ENCODE measurements at regions not wholly inside any gene's neighbourhood (a gene's known extent, or its start where the extent isn't known, plus 50 kb on each side); places are given as distances from the start of the nearest gene placed in this dataset.

DNA sequence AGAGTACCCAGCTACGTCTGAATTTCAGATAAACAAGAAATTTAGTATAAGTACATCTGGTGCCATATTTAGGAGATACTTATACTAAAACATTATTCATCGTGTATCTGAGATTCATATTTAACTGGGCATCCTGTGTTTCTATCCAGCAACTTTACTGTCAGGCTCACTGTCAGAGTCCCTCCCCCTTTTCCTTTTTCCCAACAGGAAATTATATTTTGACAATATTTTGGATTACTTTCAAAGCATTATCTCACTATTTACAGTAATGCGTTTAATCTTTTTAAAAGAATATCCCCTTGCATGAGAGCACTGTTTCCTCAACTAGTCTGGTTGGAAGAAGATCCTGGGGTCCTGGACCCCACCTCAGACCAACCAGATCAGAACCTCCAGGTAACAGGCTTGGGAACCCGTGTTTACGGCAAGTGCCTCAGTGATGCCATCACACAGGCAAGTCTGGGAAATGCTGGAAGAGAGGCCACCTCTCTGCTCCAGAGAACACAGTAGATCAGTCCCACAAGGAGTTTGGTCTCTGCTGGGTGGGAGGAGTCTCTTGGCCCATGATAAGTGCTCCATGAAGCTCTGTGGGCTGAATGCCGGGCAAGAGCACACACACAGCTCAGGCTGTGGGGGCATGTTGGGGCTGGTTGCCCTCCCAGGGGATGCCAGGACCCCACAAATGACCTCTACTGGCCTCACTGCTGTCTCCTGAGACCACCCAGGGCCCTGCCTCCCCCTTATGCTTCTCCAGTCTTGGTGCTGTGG lies 84.2 kb upstream of the UXS1 start (continued):
- TF ChIP-seq, protein P1, sequence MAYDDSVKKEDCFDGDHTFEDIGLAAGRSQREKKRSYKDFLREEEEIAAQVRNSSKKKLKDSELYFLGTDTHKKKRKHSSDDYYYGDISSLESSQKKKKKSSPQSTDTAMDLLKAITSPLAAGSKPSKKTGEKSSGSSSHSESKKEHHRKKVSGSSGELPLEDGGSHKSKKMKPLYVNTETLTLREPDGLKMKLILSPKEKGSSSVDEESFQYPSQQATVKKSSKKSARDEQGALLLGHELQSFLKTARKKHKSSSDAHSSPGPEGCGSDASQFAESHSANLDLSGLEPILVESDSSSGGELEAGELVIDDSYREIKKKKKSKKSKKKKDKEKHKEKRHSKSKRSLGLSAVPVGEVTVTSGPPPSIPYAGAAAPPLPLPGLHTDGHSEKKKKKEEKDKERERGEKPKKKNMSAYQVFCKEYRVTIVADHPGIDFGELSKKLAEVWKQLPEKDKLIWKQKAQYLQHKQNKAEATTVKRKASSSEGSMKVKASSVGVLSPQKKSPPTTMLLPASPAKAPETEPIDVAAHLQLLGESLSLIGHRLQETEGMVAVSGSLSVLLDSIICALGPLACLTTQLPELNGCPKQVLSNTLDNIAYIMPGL (CRISPR knock-in tag; IDR thresholded peaks at IDR 0.05; ENCODE audit: borderline replicate concordance), result no peak

- FAIRE-seq, result no peak
- ChIA-PET CTCF (no interaction called here), POLR2A (no interaction called here)
- no peak overlapping the region for H3K4me3 ChIP-seq
- H3K9me3 ChIP-seq, result no peaks in the 10 kb centered on the region
- no peak overlapping the region for H3K4me2 ChIP-seq
- no peak for DNase-seq (ENCODE audit: low read depth in 1 of 2, low spot score in 1 of 2)
- no peak for ATAC-seq
- no peaks in the 10 kb centered on the region for H3K4me1 ChIP-seq
- H3K27ac ChIP-seq, result no peak overlapping the region
- WGBS (ENCODE audit: missing lambda C conversion rate), result 79% methylated on average over 4 of the region's 4 CpGs
- TF ChIP-seq NFE2L2 (conservative IDR thresholded peaks at IDR 0.05; ENCODE audit: low read length), result no peak
- TF ChIP-seq, protein P2, sequence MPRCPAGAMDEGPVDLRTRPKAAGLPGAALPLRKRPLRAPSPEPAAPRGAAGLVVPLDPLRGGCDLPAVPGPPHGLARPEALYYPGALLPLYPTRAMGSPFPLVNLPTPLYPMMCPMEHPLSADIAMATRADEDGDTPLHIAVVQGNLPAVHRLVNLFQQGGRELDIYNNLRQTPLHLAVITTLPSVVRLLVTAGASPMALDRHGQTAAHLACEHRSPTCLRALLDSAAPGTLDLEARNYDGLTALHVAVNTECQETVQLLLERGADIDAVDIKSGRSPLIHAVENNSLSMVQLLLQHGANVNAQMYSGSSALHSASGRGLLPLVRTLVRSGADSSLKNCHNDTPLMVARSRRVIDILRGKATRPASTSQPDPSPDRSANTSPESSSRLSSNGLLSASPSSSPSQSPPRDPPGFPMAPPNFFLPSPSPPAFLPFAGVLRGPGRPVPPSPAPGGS (IDR thresholded peaks at IDR 0.05), result no peak
- no peak for TF ChIP-seq RFX5 (IDR thresholded peaks at IDR 0.05)
- no peak for TF ChIP-seq REST (IDR thresholded peaks at IDR 0.05)
- TF ChIP-seq TFCP2L1 (CRISPR knock-in tag; IDR thresholded peaks at IDR 0.05), result no peak
These were observed 83.3 kb upstream of the UXS1 start for GRCh38 chr2:106277426-106277825.

DNA sequence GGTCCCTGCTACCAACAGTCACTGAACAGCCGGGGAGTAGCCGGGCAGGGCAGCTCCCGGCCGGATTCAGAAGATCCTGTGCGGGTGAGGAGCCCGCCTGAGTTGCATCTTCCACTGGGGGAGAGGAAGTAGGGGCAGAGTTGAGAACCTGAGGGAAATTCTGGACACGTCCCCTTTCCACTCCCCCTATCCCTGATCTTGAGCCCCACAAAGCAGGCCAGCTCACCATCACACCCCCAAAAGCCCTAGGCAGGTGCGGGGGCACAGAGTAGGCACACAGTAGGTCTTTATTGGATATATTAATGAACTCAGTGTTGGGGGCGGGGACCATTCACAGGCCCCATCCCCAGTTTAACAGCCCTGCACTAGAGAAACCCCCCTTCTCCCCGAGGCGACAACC lies 81.9 kb upstream of the UXS1 start:
- Histone ChIP-seq H3K27ac (no peak overlapping the region), H3K4me1 (no peaks in the 10 kb centered on the region), H3K4me3 (no peak overlapping the region), H3K4me2 (no peak overlapping the region), H3K9me3 (no peaks in the 10 kb centered on the region)
- ChIA-PET POLR2A (no interaction called here), CTCF (no interaction called here)
- DNase-seq (ENCODE audit: low read depth in 1 of 2, low spot score in 1 of 2) (no peak), FAIRE-seq (no peak), ATAC-seq (no peak)
- 79% methylated on average over 11 of the region's 11 CpGs for WGBS (ENCODE audit: missing lambda C conversion rate)
- no peak for TF ChIP-seq PHF8 (IDR thresholded peaks at IDR 0.05; ENCODE audit: borderline replicate concordance, low read depth)
- no peak for TF ChIP-seq RARB (CRISPR knock-in tag; IDR thresholded peaks at IDR 0.05)
- no peak for TF ChIP-seq RNF2 (IDR thresholded peaks at IDR 0.05; ENCODE audit: borderline replicate concordance, low read depth)
- TF ChIP-seq CHD2 (IDR thresholded peaks at IDR 0.05; ENCODE audit: low read length, partially characterized antibody), result no peak
- no peak for TF ChIP-seq ZC3H11A (IDR thresholded peaks at IDR 0.05)
- TF ChIP-seq POLR2AphosphoS2 (conservative IDR thresholded peaks at IDR 0.05; ENCODE audit: low read length), result no peak
- no peak for TF ChIP-seq EP300 (IDR thresholded peaks at IDR 0.05)
- no peak for TF ChIP-seq HOXA7 (CRISPR knock-in tag; IDR thresholded peaks at IDR 0.05)
- no peak for TF ChIP-seq FOXS1 (CRISPR knock-in tag; IDR thresholded peaks at IDR 0.05)
- no peak for TF ChIP-seq KDM1A (IDR thresholded peaks at IDR 0.05; ENCODE audit: low read depth)
- TF ChIP-seq RAD21 (conservative IDR thresholded peaks at IDR 0.05 in 1 of 2, IDR thresholded peaks at IDR 0.05 in 1 of 2), result no peak
- TF ChIP-seq ZNF302 (CRISPR knock-in tag; IDR thresholded peaks at IDR 0.05), result no peak
- no peak for TF ChIP-seq ATOH8 (CRISPR knock-in tag; IDR thresholded peaks at IDR 0.05; ENCODE audit: low read depth)
